Neural crest cell (in vitro differentiated cells): ENCODE measurements at regions not wholly inside any gene's neighbourhood (a gene's known extent, or its start where the extent isn't known, plus 50 kb on each side); places are given as distances from the start of the nearest gene placed in this dataset.
A peak's percentile ranks its signal among the peaks of the same experiment; 100 is the strongest.

ENCODE experiments used
- DNase-seq: peaks from one replicate; pipeline ENCODE4 v3.0.0; 2021; ENCODE audit warnings: low read depth, mixed read lengths, low spot score
- H3K27ac Mint-ChIP-seq: one replicate; pipeline ENCODE4 v1.8.0; 2021; ENCODE audit warnings: mild to moderate bottlenecking, mixed read lengths; ENCODE audit not compliant: unreplicated experiment
- H3K27me3 Mint-ChIP-seq: 2 replicates; pipeline ENCODE4 v1.8.0; 2021; ENCODE audit warnings: low read depth, mild to moderate bottlenecking, mixed read lengths
- H3K36me3 Mint-ChIP-seq: 2 replicates; pipeline ENCODE4 v1.8.0; 2021; ENCODE audit warnings: low read depth, mild to moderate bottlenecking, mixed read lengths
- H3K4me1 Mint-ChIP-seq: 2 replicates; pipeline ENCODE4 v1.8.0; 2021; ENCODE audit warnings: mixed read lengths
- H3K4me3 Mint-ChIP-seq: one replicate; pipeline ENCODE4 v1.8.0; 2021; ENCODE audit warnings: mild to moderate bottlenecking, mixed read lengths
- H3K9me3 Mint-ChIP-seq: 2 replicates; pipeline ENCODE4 v1.8.0; 2021; ENCODE audit warnings: mixed read lengths
- TF ChIP-seq, protein P1 (sequence below): fragments of 200-600 bp; sonication (generic); conservative IDR thresholded peaks from 2 replicates; pipeline ENCODE4 v1.5.0; 2021; ENCODE audit warnings: antibody characterized with exemption, mild to moderate bottlenecking

DNA sequence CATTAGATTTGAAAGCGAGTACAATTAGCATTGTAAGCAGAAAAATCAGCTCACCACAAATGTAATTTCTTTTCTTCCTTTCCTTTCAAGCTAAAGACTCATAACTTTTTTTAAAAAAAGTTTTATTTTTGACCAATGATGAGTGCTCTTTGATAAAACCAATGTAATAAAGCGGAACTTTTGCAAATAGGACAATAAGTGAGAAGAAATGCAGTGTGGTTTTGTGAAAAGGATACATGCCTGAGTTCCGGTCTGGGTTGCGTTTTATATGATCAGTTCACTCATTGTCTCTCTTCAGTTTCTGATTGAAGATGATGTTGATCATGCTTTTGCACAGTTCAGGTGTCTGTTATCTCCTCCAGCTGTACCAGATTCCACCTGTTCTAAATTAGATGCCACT is 274.4 kb downstream of the KLF12 start:
- Mint-ChIP-seq H3K27me3 (no peaks in the 10 kb centered on the region), H3K36me3 (no peaks in the 10 kb centered on the region), H3K4me3 (no peak overlapping the region), H3K9me3 (no peaks in the 10 kb centered on the region), H3K27ac (no peak overlapping the region), H3K4me1 (no peaks in the 10 kb centered on the region)
- TF ChIP-seq, protein P1, sequence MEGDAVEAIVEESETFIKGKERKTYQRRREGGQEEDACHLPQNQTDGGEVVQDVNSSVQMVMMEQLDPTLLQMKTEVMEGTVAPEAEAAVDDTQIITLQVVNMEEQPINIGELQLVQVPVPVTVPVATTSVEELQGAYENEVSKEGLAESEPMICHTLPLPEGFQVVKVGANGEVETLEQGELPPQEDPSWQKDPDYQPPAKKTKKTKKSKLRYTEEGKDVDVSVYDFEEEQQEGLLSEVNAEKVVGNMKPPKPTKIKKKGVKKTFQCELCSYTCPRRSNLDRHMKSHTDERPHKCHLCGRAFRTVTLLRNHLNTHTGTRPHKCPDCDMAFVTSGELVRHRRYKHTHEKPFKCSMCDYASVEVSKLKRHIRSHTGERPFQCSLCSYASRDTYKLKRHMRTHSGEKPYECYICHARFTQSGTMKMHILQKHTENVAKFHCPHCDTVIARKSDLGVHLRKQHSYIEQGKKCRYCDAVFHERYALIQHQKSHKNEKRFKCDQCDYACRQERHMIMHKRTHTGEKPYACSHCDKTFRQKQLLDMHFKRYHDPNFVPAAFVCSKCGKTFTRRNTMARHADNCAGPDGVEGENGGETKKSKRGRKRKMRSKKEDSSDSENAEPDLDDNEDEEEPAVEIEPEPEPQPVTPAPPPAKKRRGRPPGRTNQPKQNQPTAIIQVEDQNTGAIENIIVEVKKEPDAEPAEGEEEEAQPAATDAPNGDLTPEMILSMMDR: no peak
- no peak for DNase-seq

DNA sequence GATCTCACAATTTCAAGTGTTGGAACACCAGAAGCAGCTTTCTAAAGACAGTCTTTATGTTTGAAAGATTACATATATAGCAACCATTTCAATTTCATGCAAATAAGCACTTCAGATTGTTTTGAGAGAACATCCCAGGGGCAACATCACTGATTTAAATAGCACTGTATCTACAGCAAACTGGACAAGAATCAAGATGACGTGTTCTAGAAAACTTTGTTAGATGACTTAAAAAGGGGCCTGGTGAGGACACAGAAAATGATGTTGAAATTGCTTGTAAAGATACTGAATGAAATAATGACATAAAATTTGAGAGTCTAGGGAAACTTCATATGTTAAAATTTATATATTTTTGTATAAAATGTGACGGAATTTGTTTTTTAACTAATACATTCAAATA is 277.1 kb downstream of the KLF12 start:
- no peaks in the 10 kb centered on the region for H3K27me3 Mint-ChIP-seq
- no peak overlapping the region for H3K27ac Mint-ChIP-seq
- TF ChIP-seq, protein P1: no peak
- H3K36me3 Mint-ChIP-seq: no peaks in the 10 kb centered on the region
- no peaks in the 10 kb centered on the region for H3K4me1 Mint-ChIP-seq
- DNase-seq: no peak
- H3K4me3 Mint-ChIP-seq: no peak overlapping the region
- H3K9me3 Mint-ChIP-seq: no peaks in the 10 kb centered on the region

GRCh38 chr13:73851104-73851503 is 283.1 kb downstream of the KLF12 start:
- peaks cover 2% of the 10 kb centered on the region for H3K36me3 Mint-ChIP-seq
- TF ChIP-seq, protein P1: no peak
- no peaks in the 10 kb centered on the region for H3K27me3 Mint-ChIP-seq
- peaks cover 14% of the 10 kb centered on the region for H3K4me1 Mint-ChIP-seq
- no peak overlapping the region for H3K27ac Mint-ChIP-seq
- no peaks in the 10 kb centered on the region for H3K9me3 Mint-ChIP-seq
- DNase-seq: no peak
- H3K4me3 Mint-ChIP-seq: no peak overlapping the region

DNA sequence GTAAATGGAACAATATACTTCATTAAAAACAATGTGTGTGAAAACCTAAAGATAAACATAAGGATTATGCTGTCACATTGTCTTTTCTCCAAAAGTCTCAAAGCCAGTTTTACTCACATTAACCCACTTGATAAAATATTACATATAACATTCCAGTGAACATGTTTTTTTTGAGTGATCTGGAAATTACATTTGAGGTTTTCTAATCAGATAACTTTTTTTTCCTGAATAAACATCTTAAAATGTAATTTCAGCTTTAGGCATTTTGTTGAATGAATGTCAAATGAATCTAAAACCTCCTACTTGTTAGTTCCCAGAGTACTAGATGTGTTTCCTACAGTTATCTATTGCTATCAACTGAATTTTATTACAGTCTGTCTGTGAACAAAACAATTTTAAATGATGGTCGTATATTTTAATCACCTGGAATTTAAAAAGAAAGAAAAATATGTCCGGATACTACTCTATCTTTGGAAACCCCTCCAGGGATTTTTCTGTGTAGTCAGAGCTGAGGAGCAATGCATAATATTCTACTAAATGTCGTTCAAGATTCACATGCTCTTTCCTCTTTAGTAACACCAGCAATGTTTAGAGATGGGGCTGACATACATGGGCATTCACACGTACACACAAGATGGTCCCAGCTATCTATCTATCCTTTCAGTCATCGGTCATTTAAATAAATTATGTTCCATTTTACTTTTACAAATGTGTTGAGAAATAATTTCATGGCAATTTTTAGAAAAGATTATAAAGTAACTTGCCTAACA is 283.9 kb downstream of the KLF12 start:
- Mint-ChIP-seq H3K27me3 (no peaks in the 10 kb centered on the region), H3K9me3 (no peaks in the 10 kb centered on the region), H3K36me3 (peaks cover 8% of the 10 kb centered on the region), H3K4me3 (no peak overlapping the region), H3K4me1 (peaks cover 14% of the 10 kb centered on the region), H3K27ac (no peak overlapping the region)
- TF ChIP-seq, protein P1: no peak
- DNase-seq: no peak

DNA sequence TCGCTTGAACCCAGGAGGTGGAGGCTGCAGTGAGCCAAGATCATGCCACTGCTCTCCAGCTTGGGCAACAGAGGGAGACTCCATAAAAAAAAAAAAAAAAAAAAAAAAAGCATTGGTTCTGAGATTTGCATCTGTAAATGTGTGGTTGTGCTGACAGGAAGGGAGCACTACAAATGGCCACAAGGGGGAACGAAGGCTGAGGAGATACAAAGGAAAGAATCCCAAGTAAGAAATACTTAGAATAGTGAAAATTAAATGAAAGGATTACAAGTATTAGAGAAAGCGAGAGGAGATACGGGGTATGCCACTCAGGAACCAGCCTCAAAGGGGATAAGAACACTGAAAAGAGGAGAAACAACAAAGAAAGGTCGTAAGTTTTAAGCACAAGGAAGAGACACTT is 284.9 kb downstream of the KLF12 start:
- H3K9me3 Mint-ChIP-seq: no peaks in the 10 kb centered on the region
- no peak for DNase-seq
- H3K4me1 Mint-ChIP-seq: peaks cover 14% of the 10 kb centered on the region
- TF ChIP-seq, protein P1: peak; percentile 63
- H3K36me3 Mint-ChIP-seq: peaks cover 11% of the 10 kb centered on the region
- no peak overlapping the region for H3K4me3 Mint-ChIP-seq
- no peak overlapping the region for H3K27ac Mint-ChIP-seq
- H3K27me3 Mint-ChIP-seq: no peaks in the 10 kb centered on the region
